Activated T-cell treated with anti-CD3 and anti-CD28 coated beads, Interleukin-2, amount 50 U/mL, for 72 hours (primary cell): ENCODE measurements at regions not wholly inside any gene's neighbourhood (a gene's known extent, or its start where the extent isn't known, plus 50 kb on each side); places are given as distances from the start of the nearest gene placed in this dataset.
"Not testable (repeated sequence)": the region's sequence is repeated elsewhere in the genome, so short reads cannot be mapped to it uniquely, and the experiment has no call there.

Source experiments
- ATAC-seq, 2 donors: fragments of 150-1000 bp; cut with Tn5 transposase; replicated peaks in 1 of 2; 2 replicates each; pipeline ENCODE4 v1.10.0; 2021; ENCODE audit warnings: moderate library complexity in 2 of 2, mild to moderate bottlenecking in 1 of 2
- DNase-seq, 2 donors: peaks; one replicate each; pipeline ENCODE4 v3.0.0; 2021 to 2022; ENCODE audit warnings: mixed read lengths in 1 of 2
- H3K27ac Mint-ChIP-seq: one replicate; pipeline ENCODE4 v1.8.0; 2022; ENCODE audit warnings: mild to moderate bottlenecking, moderate library complexity, mixed read lengths
- H3K27me3 Mint-ChIP-seq: one replicate; pipeline ENCODE4 v1.8.0; 2022; ENCODE audit warnings: low read depth, mixed read lengths
- H3K36me3 Mint-ChIP-seq, 2 donors: one replicate each; pipeline ENCODE4 v1.8.0; 2022; ENCODE audit warnings: mixed read lengths in 2 of 2, mild to moderate bottlenecking in 1 of 2; ENCODE audit not compliant: insufficient read depth in 2 of 2
- H3K4me1 Mint-ChIP-seq: one replicate; pipeline ENCODE4 v1.8.0; 2022; ENCODE audit warnings: low read depth, mixed read lengths
- H3K4me3 Mint-ChIP-seq, 2 donors: one replicate each; pipeline ENCODE4 v1.8.0; 2022; ENCODE audit warnings: mild to moderate bottlenecking in 2 of 2, mixed read lengths in 2 of 2, moderate library complexity in 2 of 2
- H3K9me3 Mint-ChIP-seq, 2 donors: one replicate each; pipeline ENCODE4 v1.8.0; 2022; ENCODE audit warnings: mixed read lengths in 2 of 2

DNA sequence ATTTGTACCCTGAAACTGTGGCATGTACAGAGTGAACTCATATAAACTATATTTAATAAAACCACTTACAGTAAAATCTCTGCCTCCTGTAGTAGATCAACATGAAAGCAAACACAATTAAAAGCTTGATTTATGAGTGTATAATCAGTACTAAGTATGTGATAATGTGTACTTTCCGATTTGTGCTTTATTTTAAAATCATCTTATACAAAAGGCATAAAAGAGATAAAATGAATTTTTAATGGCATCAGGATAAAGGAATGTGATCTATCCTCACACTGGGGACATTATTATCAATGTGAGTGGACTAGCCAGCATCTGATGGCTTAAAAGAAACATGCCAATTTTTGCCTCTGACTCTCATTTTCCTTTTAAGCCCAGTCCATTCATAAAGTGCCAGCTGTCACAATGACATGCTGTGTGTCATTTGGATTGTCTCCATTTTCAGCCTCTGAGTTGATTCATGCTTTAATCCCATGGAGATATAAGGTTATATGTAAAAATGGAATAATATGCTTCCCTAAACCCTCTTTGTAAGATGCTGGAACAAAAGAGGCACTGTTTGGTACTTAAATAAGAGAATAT, 831.6 kb upstream of the EYS start:
- H3K4me3 Mint-ChIP-seq = no peak overlapping the region

GRCh38 chr6:66533921-66534404, 826.9 kb upstream of the EYS start:
- Mint-ChIP-seq H3K27me3 (no peaks in the 10 kb centered on the region), H3K4me1 (no peaks in the 10 kb centered on the region), H3K4me3 (no peak overlapping the region), H3K27ac (no peak overlapping the region), H3K9me3 (peaks cover 0 to 9% of the 10 kb centered on the region in 2 donors), H3K36me3 (no peaks in the 10 kb centered on the region)
- no peak for DNase-seq
- no peak for ATAC-seq

More for the DNA sequence above, 831.6 kb upstream of the EYS start:
- Mint-ChIP-seq H3K27me3 (no peaks in the 10 kb centered on the region), H3K27ac (no peak overlapping the region), H3K9me3 (peaks cover 3 to 10% of the 10 kb centered on the region in 2 donors), H3K36me3 (peaks cover 0 to under 1% of the 10 kb centered on the region in 2 donors), H3K4me1 (no peaks in the 10 kb centered on the region)
- DNase-seq (no peak), ATAC-seq (no peak)

- Mint-ChIP-seq H3K9me3 (peaks cover 2 to 7% of the 10 kb centered on the region in 2 donors), H3K27ac (no peak overlapping the region), H3K4me3 (no peak overlapping the region), H3K27me3 (no peaks in the 10 kb centered on the region), H3K4me1 (no peaks in the 10 kb centered on the region), H3K36me3 (no peaks in the 10 kb centered on the region)
- DNase-seq (no peak), ATAC-seq (no peak)
These were observed 819.0 kb upstream of the EYS start for GRCh38 chr6:66526061-66526460.

GRCh38 chr6:66522864-66523263, 815.8 kb upstream of the EYS start:
- Mint-ChIP-seq H3K27me3 (no peaks in the 10 kb centered on the region), H3K9me3 (peaks cover 2 to 7% of the 10 kb centered on the region in 2 donors), H3K4me1 (no peaks in the 10 kb centered on the region), H3K4me3 (no peak overlapping the region), H3K36me3 (no peaks in the 10 kb centered on the region), H3K27ac (no peak overlapping the region)
- ATAC-seq = no peak
- DNase-seq = no peak

GRCh38 chr6:66516377-66516776, 809.4 kb upstream of the EYS start:
- no peak for DNase-seq
- Mint-ChIP-seq H3K4me3 (no peak overlapping the region), H3K27me3 (no peaks in the 10 kb centered on the region), H3K9me3 (peaks cover 4 to 6% of the 10 kb centered on the region in 2 donors), H3K4me1 (no peaks in the 10 kb centered on the region), H3K27ac (no peak overlapping the region), H3K36me3 (peaks cover 0 to 2% of the 10 kb centered on the region in 2 donors)
- no peak for ATAC-seq

DNA sequence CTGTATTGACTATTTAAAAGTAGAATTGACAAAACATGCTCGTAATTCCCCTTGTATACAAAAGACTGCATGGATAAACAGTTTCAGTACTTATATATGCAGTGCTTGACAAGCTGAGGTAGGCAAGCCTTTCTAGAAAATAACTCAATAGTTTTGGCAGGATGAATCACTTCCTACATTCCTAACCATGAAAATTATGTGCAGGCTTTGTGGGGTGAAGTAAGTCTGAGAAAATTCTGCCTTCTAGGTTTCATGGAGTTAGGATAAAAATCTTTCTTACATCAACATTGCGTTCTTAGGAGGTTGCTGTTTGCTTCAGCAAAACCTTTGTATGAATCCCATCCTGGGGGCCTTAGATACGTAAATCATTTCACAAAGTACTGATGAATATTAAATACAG, 801.4 kb upstream of the EYS start:
- DNase-seq (no peak), ATAC-seq (no peak)
- Mint-ChIP-seq H3K27me3 (no peaks in the 10 kb centered on the region), H3K9me3 (peaks cover 7 to 10% of the 10 kb centered on the region in 2 donors), H3K27ac (no peak overlapping the region), H3K36me3 (no peaks in the 10 kb centered on the region), H3K4me1 (no peaks in the 10 kb centered on the region), H3K4me3 (no peak overlapping the region)

DNA sequence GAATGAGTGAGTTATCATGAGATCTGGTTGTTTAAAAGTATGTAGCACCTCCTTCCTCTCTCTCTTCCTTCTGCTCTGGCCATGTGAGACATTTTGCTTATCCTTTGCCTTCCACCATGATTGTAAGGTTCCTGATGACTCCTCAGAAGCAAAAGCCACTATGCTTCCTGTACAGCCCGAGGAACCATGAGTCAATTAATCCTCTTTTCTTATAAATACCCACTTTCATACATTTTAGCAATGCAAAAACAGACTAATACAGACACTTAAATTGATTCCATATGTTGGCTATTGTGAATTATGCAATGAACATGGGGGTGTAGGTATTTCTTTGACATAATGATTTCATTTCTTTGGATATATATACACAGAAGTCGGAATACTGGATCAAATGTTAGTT, 792.8 kb upstream of the EYS start:
- no peak for DNase-seq
- Mint-ChIP-seq H3K36me3 (peaks cover 0 to 3% of the 10 kb centered on the region in 2 donors), H3K4me1 (no peaks in the 10 kb centered on the region), H3K27me3 (no peaks in the 10 kb centered on the region), H3K27ac (no peak overlapping the region), H3K4me3 (no peak overlapping the region), H3K9me3 (peaks cover 4% of the 10 kb centered on the region in 2 donors)
- no peak for ATAC-seq

GRCh38 chr6:66496659-66497058, 789.6 kb upstream of the EYS start:
- ATAC-seq = no peak
- Mint-ChIP-seq H3K4me1 (no peaks in the 10 kb centered on the region), H3K27ac (no peak overlapping the region), H3K4me3 (no peak overlapping the region), H3K36me3 (no peaks in the 10 kb centered on the region), H3K9me3 (peaks cover 9 to 11% of the 10 kb centered on the region in 2 donors), H3K27me3 (no peaks in the 10 kb centered on the region)
- no peak for DNase-seq

DNA sequence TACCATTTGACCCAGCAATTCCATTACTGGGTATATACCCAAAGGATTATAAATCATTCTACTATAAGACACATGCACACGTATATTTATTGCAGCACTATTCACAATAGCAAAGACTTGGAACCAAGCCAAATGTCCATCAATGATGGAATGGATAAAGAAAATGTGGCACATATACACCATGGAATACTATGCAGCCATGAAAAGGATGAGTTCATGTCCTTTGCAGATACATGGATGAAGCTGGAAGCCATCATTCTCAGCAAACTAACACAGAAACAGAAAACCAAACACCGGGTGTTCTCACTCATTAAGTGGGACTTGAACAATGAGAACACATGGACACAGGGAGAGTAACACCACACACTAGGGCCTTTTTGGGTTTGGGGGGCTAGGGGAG, 787.6 kb upstream of the EYS start:
- not testable (repeated sequence) for H3K27ac Mint-ChIP-seq, H3K4me3 Mint-ChIP-seq, H3K36me3 Mint-ChIP-seq, ATAC-seq, DNase-seq, H3K27me3 Mint-ChIP-seq, H3K4me1 Mint-ChIP-seq
- peaks cover 9 to 13% of the 10 kb centered on the region in 2 donors for H3K9me3 Mint-ChIP-seq

GRCh38 chr6:66489269-66489987, 782.4 kb upstream of the EYS start:
- ATAC-seq (no peak), DNase-seq (no peak)
- Mint-ChIP-seq H3K4me1 (no peaks in the 10 kb centered on the region), H3K36me3 (peaks cover 0 to 2% of the 10 kb centered on the region in 2 donors), H3K9me3 (peaks cover 9 to 12% of the 10 kb centered on the region in 2 donors), H3K4me3 (no peak overlapping the region), H3K27me3 (no peaks in the 10 kb centered on the region), H3K27ac (no peak overlapping the region)

- H3K36me3 Mint-ChIP-seq = no peaks in the 10 kb centered on the region
- no peaks in the 10 kb centered on the region for H3K4me1 Mint-ChIP-seq
- DNase-seq = no peak
These were observed 774.2 kb upstream of the EYS start for GRCh38 chr6:66481216-66481615.

GRCh38 chr6:66478705-66479104, 771.7 kb upstream of the EYS start:
- no peaks in the 10 kb centered on the region for H3K27me3 Mint-ChIP-seq
- H3K4me3 Mint-ChIP-seq = no peak overlapping the region
- H3K36me3 Mint-ChIP-seq = no peaks in the 10 kb centered on the region
- H3K27ac Mint-ChIP-seq = no peak overlapping the region
- H3K9me3 Mint-ChIP-seq = peaks cover 3 to 9% of the 10 kb centered on the region in 2 donors
- H3K4me1 Mint-ChIP-seq = no peaks in the 10 kb centered on the region
- DNase-seq = no peak
- no peak for ATAC-seq

More at GRCh38 chr6:66481216-66481615, 774.2 kb upstream of the EYS start:
- H3K27ac Mint-ChIP-seq = no peak overlapping the region
- H3K9me3 Mint-ChIP-seq = peaks cover 6 to 9% of the 10 kb centered on the region in 2 donors
- H3K27me3 Mint-ChIP-seq = no peaks in the 10 kb centered on the region
- no peak for ATAC-seq
- no peak overlapping the region for H3K4me3 Mint-ChIP-seq

- H3K36me3 Mint-ChIP-seq = no peaks in the 10 kb centered on the region
- H3K4me3 Mint-ChIP-seq = no peak overlapping the region
- H3K4me1 Mint-ChIP-seq = no peaks in the 10 kb centered on the region
- H3K27ac Mint-ChIP-seq = no peak overlapping the region
- no peaks in the 10 kb centered on the region for H3K9me3 Mint-ChIP-seq
- H3K27me3 Mint-ChIP-seq = no peaks in the 10 kb centered on the region
- no peak for ATAC-seq
- no peak for DNase-seq
These were observed 728.3 kb upstream of the EYS start for GRCh38 chr6:66435321-66435720.
